T-cell (primary cell): ENCODE measurements at regions not wholly inside any gene's neighbourhood (a gene's known extent, or its start where the extent isn't known, plus 50 kb on each side); places are given as distances from the start of the nearest gene placed in this dataset.

Source experiments
- ATAC-seq, 4 experiments: fragments of 200-7000 bp in 3 of 4; fragments of 150-1000 bp in 1 of 4; cut with Tn5 transposase; replicated peaks in 1 of 4; 1 replicate in 3 of 4; 2 replicates in 1 of 4; pipeline ENCODE4 v1.10.0; 2021; ENCODE audit warnings: moderate library complexity in 3 of 4, mild to moderate bottlenecking in 2 of 4, moderate number of reproducible peaks in 1 of 4
- CTCF ChIA-PET, 2 donors: fragments of 300-600 bp; sonication (Branson Sonifier 250); formaldehyde crosslinking; loops; one replicate each; lab custom pipeline; 2022; ENCODE audit warnings: antibody characterized with exemption in 2 of 2; lab: Charles Lee
- POLR2A ChIA-PET, 2 donors: fragments of 300-600 bp; sonication (Branson Sonifier 250); formaldehyde crosslinking; loops; one replicate each; lab custom pipeline; 2022; ENCODE audit warnings: antibody characterized with exemption in 2 of 2; lab: Charles Lee
- DNase-seq, 35 experiments: peaks; one replicate each; pipeline versions ENCODE4 v3.0.0 to v3.0.0-alpha.2; 2013 to 2023
- H3K27ac ChIP-seq: one replicate; pipeline ENCODE4 v1.5.1; 2013; ENCODE audit warnings: low read length
- H3K27me3 ChIP-seq, 2 experiments: replicated peaks in 1 of 2; 1 replicate in 1 of 2; 2 replicates in 1 of 2; pipeline versions ENCODE4 v1.6.1 to v1.7.0; 2013; ENCODE audit warnings: low read length in 1 of 2, mixed read lengths in 1 of 2; ENCODE audit not compliant: control insufficient read depth in 2 of 2, insufficient read depth in 2 of 2; ENCODE audit errors: extremely low read depth in 1 of 2
- H3K36me3 ChIP-seq, 2 donors: 1 replicate in 1 of 2; 2 replicates in 1 of 2; pipeline versions ENCODE4 v1.6.1 to v1.7.0; 2013; ENCODE audit warnings: low read length in 1 of 2; ENCODE audit not compliant: control insufficient read depth in 2 of 2, insufficient read depth in 1 of 2; ENCODE audit errors: extremely low read depth in 1 of 2
- H3K4me1 ChIP-seq, 2 experiments: 1 replicate in 1 of 2; 2 replicates in 1 of 2; pipeline versions ENCODE4 v1.6.1 to v1.7.0; 2013; ENCODE audit warnings: low read length in 2 of 2, mixed read lengths in 1 of 2; ENCODE audit not compliant: insufficient read depth in 2 of 2, control insufficient read depth in 1 of 2; ENCODE audit errors: extremely low read depth in 1 of 2
- H3K4me3 ChIP-seq, 2 donors: 1 replicate in 1 of 2; 2 replicates in 1 of 2; pipeline versions ENCODE4 v1.5.1 to v1.7.0; 2013; ENCODE audit warnings: mild to moderate bottlenecking in 2 of 2, low read length in 1 of 2, moderate library complexity in 1 of 2; ENCODE audit not compliant: control insufficient read depth in 1 of 2; ENCODE audit errors: extremely low read depth in 1 of 2
- H3K9me3 ChIP-seq: 2 replicates; pipeline ENCODE4 v1.7.0; 2013
- H3K27ac Mint-ChIP-seq, 2 donors: one replicate each; pipeline ENCODE4 v1.8.0; 2020 to 2021; ENCODE audit warnings: mild to moderate bottlenecking in 2 of 2, mixed read lengths in 2 of 2
- H3K27me3 Mint-ChIP-seq, 2 donors: one replicate each; pipeline ENCODE4 v1.8.0; 2021 to 2022; ENCODE audit warnings: mixed read lengths in 2 of 2
- H3K36me3 Mint-ChIP-seq: one replicate; pipeline ENCODE4 v1.8.0; 2021; ENCODE audit warnings: mixed read lengths
- H3K4me1 Mint-ChIP-seq, 3 donors: one replicate each; pipeline ENCODE4 v1.8.0; 2020 to 2022; ENCODE audit warnings: mixed read lengths in 3 of 3, mild to moderate bottlenecking in 1 of 3
- H3K4me3 Mint-ChIP-seq, 3 donors: one replicate each; pipeline ENCODE4 v1.8.0; 2020 to 2022; ENCODE audit warnings: mild to moderate bottlenecking in 3 of 3, mixed read lengths in 3 of 3, moderate library complexity in 3 of 3
- H3K9me3 Mint-ChIP-seq, 3 donors: one replicate each; pipeline ENCODE4 v1.8.0; 2020 to 2022; ENCODE audit warnings: mixed read lengths in 3 of 3
- WGBS: methylation state at CpG from one replicate; pipeline ENCODE4 v1.1.5; 2013; ENCODE audit warnings: missing lambda C conversion rate; ENCODE audit not compliant: insufficient coverage; 5-methylcytosine and 5-hydroxymethylcytosine counted together

DNA sequence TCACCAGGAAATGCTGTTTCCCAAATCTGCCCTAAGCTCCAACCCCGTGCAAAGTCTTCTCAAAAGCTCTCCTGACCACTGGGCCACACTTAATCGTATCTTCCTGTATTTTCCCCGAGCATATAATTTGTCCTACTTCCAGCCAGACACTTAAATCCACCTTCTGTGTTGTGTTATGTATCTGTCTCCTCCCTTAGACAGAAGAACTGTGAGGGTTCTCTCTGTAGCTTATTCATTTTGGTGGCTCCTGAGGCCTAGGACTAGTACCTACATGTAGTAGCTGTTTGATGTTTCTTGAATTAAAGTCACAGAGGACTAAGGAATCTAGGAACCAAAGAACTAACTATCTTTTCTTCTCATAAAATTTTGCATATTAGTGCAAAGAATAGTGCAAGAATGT is 292.6 kb downstream of the ALDH8A1 start:
- Mint-ChIP-seq H3K4me3 (no peak overlapping the region), H3K27ac (no peak overlapping the region), H3K27me3 (peaks cover 0 to 4% of the 10 kb centered on the region in 2 donors), H3K9me3 (no peaks in the 10 kb centered on the region), H3K36me3 (no peaks in the 10 kb centered on the region), H3K4me1 (peaks cover 0 to under 1% (median 0%) of the 10 kb centered on the region in 3 donors)
- Histone ChIP-seq H3K4me3 (no peak overlapping the region), H3K4me1 (no peaks in the 10 kb centered on the region), H3K9me3 (no peaks in the 10 kb centered on the region), H3K27ac (no peak overlapping the region), H3K27me3 (peaks cover 0 to 3% of the 10 kb centered on the region in 2 experiments), H3K36me3 (no peaks in the 10 kb centered on the region)
- ChIA-PET CTCF (interaction anchor here in 1 of 2 donors (0.6 kb wide), 1 partner anchor 739 kb away, joined by 3 read pairs; no protein-coding TSS in a partner anchor), POLR2A (no interaction called here)
- WGBS = no CpG with 5 or more reads among the region's 3 CpGs
- ATAC-seq (no peak), DNase-seq (no peak)

DNA sequence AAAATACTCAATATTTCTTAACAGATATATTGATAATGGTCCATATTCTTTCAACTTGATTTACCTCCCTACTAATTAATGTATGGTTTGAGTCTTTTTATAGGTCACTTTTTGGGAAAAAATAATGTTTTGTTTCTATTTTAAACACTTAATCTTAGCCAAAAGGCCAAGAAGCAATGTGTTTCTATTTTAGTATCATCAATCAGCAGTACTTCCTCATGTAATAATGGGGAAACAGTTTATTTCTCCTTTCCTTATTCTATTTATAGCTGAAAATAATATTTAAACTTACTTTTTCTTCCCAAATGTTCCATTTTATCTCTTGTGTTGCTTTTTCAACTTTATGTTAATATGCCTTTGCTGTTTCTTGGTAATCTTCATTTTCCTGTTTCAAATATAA is 295.1 kb downstream of the ALDH8A1 start:
- Histone ChIP-seq H3K27ac (no peak overlapping the region), H3K4me1 (no peaks in the 10 kb centered on the region), H3K27me3 (peaks cover 0 to 3% of the 10 kb centered on the region in 2 experiments), H3K4me3 (no peak overlapping the region), H3K9me3 (no peaks in the 10 kb centered on the region), H3K36me3 (no peaks in the 10 kb centered on the region)
- Mint-ChIP-seq H3K27me3 (peaks cover 0 to 7% of the 10 kb centered on the region in 2 donors), H3K27ac (no peak overlapping the region), H3K36me3 (no peaks in the 10 kb centered on the region), H3K4me1 (no peaks in the 10 kb centered on the region), H3K9me3 (no peaks in the 10 kb centered on the region), H3K4me3 (no peak overlapping the region)
- ATAC-seq (no peak), DNase-seq (no peak)
- ChIA-PET POLR2A (no interaction called here), CTCF (no interaction called here)

DNA sequence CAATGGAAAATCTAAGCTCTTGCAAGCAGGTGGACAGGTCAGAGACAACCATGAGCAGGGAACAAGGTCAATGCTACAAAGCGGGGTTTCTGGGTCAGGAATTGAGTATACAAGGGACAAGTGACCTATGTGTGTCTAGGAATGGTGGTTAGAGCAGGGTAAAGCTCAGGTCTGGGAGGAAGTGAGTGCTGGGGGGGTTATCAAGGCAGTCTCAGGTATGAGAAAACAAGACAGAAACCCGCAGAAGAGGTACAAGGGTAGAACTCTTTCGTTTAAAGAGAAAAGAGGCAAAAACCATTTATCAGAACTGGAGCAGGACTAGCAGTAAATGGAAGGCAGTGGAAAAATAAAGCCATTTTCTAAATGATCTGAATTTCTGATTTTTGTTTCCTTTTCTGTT is 298.4 kb downstream of the ALDH8A1 start:
- ChIA-PET POLR2A (no interaction called here), CTCF (interaction anchor here in 1 of 2 donors (1.1 kb wide), 1 partner anchor 171 kb away, joined by 6 read pairs; no protein-coding TSS in a partner anchor)
- no peak overlapping the region for H3K27ac Mint-ChIP-seq

DNA sequence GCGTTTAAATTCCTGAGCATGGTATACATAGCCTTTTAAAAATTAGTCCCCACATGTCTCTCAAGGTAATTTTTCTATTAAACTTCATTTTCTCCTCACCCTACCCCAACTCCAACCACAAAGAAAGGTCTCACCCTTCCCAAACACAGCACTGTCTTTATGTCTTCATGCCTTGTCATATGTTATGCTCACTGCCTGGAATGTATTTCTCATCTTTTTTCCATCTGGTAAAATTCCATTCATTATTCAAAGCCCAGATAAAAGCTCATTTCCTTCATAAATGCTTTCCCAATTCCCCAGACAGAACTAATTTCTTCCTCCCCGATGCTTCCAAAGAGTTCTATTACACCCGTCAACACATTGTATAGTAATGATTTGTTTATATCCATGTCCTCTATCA is 302.0 kb downstream of the ALDH8A1 start:
- Mint-ChIP-seq H3K9me3 (no peaks in the 10 kb centered on the region), H3K4me3 (no peak overlapping the region), H3K27ac (no peak overlapping the region), H3K36me3 (no peaks in the 10 kb centered on the region), H3K27me3 (peaks cover 0 to 4% of the 10 kb centered on the region in 2 donors), H3K4me1 (no peaks in the 10 kb centered on the region)
- DNase-seq (no peak), ATAC-seq (no peak)
- Histone ChIP-seq H3K27me3 (peaks cover 0 to 2% of the 10 kb centered on the region in 2 experiments), H3K27ac (no peak overlapping the region), H3K9me3 (no peaks in the 10 kb centered on the region), H3K36me3 (no peaks in the 10 kb centered on the region), H3K4me3 (no peak overlapping the region), H3K4me1 (no peaks in the 10 kb centered on the region)
- ChIA-PET POLR2A (no interaction called here), CTCF (interaction anchor here in 1 of 2 donors (0.6 kb wide), 1 partner anchor 351 kb away, joined by 4 read pairs; no protein-coding TSS in a partner anchor)
- no CpG with 5 or more reads among the region's 3 CpGs for WGBS

More for the DNA sequence above, 298.4 kb downstream of the ALDH8A1 start:
- no peaks in the 10 kb centered on the region for H3K9me3 Mint-ChIP-seq
- ATAC-seq (no peak), DNase-seq (no peak)
- Histone ChIP-seq H3K4me1 (no peaks in the 10 kb centered on the region), H3K36me3 (no peaks in the 10 kb centered on the region), H3K9me3 (no peaks in the 10 kb centered on the region), H3K27me3 (peaks cover 0 to 3% of the 10 kb centered on the region in 2 experiments), H3K27ac (no peak overlapping the region), H3K4me3 (no peak overlapping the region)
- no peaks in the 10 kb centered on the region for H3K4me1 Mint-ChIP-seq
- H3K36me3 Mint-ChIP-seq = no peaks in the 10 kb centered on the region
- H3K4me3 Mint-ChIP-seq = no peak overlapping the region
- 88% methylated on average over 1 of the region's 3 CpGs for WGBS
- peaks cover 0 to 4% of the 10 kb centered on the region in 2 donors for H3K27me3 Mint-ChIP-seq

DNA sequence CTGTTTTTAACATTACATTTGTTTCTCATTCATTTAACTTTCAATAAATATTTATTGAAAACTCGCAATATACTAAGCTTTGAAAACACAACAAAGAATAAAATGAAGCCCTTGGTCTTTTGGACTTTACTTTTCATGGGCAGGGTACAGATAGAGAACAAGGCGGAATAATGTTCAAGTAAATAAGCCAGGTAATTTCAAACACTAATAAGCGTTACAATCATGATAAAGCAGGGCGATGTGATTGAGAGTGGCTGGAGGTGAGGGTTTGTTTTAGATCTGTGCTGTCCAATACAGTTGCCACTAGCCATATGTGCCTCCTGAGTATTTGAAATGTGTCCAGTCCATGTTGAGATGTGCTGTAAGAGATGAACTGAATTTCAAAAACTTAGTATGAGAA is 307.1 kb downstream of the ALDH8A1 start:
- no peaks in the 10 kb centered on the region for H3K27me3 ChIP-seq
- DNase-seq = no peak
- H3K27ac ChIP-seq = no peak overlapping the region
- ATAC-seq = no peak
- ChIA-PET POLR2A (no interaction called here), CTCF (interaction anchor here (0.9 to 1.3 kb wide), 4 partner anchors 178 to 471 kb away, joined by 3 read pairs; no protein-coding TSS in a partner anchor)
- WGBS = 100% methylated on average over 3 of the region's 4 CpGs
- H3K9me3 Mint-ChIP-seq = no peaks in the 10 kb centered on the region
- no peaks in the 10 kb centered on the region for H3K27me3 Mint-ChIP-seq
- H3K4me3 Mint-ChIP-seq = no peak overlapping the region
- H3K27ac Mint-ChIP-seq = no peak overlapping the region
- no peaks in the 10 kb centered on the region for H3K36me3 ChIP-seq
- H3K9me3 ChIP-seq = no peaks in the 10 kb centered on the region
- no peaks in the 10 kb centered on the region for H3K36me3 Mint-ChIP-seq
- no peak overlapping the region for H3K4me3 ChIP-seq
- peaks cover 6 to 12% (median 9%) of the 10 kb centered on the region in 3 donors for H3K4me1 Mint-ChIP-seq
- peaks cover 0 to 8% of the 10 kb centered on the region in 2 experiments for H3K4me1 ChIP-seq

DNA sequence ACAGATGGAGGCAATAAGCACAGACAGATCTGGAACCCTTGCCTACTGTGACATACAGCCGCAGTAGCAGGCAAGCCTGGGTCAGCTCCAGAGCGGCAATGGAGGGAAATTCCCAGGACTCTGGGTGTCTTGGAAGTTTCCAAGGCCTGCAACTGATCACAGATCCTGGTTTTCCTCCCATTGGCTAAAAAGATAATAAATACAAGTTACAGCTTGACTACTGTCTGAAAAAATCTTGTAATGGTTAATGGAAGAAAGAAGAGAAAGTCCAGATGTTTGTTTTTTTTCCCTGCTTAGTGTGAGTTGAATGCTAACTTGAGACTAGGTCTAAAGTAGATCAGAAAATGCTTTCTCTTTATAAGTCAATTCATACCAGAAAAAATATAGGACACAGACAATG is 307.6 kb downstream of the ALDH8A1 start:
- Histone ChIP-seq H3K36me3 (no peaks in the 10 kb centered on the region), H3K4me1 (peaks cover 0 to 8% of the 10 kb centered on the region in 2 experiments), H3K9me3 (no peaks in the 10 kb centered on the region), H3K27ac (no peak overlapping the region), H3K4me3 (no peak overlapping the region), H3K27me3 (no peaks in the 10 kb centered on the region)
- DNase-seq = no peak
- peaks cover 10 to 13% (median 12%) of the 10 kb centered on the region in 3 donors for H3K4me1 Mint-ChIP-seq
- no peaks in the 10 kb centered on the region for H3K27me3 Mint-ChIP-seq
- ChIA-PET POLR2A (interaction anchor here in 1 of 2 donors (0.6 kb wide), 1 partner anchor 463 kb away, joined by 7 read pairs; no protein-coding TSS in a partner anchor), CTCF (interaction anchor here (0.6 to 2.5 kb wide), 10 partner anchors 65 to 519 kb away, joined by 3 to 29 read pairs (median 3); no protein-coding TSS in a partner anchor)
- WGBS = 90% methylated on average over 2 of the region's 2 CpGs
- no peak for ATAC-seq
- no peaks in the 10 kb centered on the region for H3K36me3 Mint-ChIP-seq
- no peak overlapping the region for H3K4me3 Mint-ChIP-seq
- H3K9me3 Mint-ChIP-seq = no peaks in the 10 kb centered on the region
- no peak overlapping the region for H3K27ac Mint-ChIP-seq
